NCI-H524 (cell line): ENCODE measurements at regions not wholly inside any gene's neighbourhood (a gene's known extent, or its start where the extent isn't known, plus 50 kb on each side); places are given as distances from the start of the nearest gene placed in this dataset.
"Not testable (repeated sequence)": the region's sequence is repeated elsewhere in the genome, so short reads cannot be mapped to it uniquely, and the experiment has no call there.

Source experiments
- DNase-seq, 2 experiments: peaks; one replicate each; lab custom pipeline; 2025; lab: John Stamatoyannopoulos, UW

- no peak for DNase-seq
Observed at GRCh38 chr20:53891306-53891894, 179.0 kb downstream of the BCAS1 start.

DNA sequence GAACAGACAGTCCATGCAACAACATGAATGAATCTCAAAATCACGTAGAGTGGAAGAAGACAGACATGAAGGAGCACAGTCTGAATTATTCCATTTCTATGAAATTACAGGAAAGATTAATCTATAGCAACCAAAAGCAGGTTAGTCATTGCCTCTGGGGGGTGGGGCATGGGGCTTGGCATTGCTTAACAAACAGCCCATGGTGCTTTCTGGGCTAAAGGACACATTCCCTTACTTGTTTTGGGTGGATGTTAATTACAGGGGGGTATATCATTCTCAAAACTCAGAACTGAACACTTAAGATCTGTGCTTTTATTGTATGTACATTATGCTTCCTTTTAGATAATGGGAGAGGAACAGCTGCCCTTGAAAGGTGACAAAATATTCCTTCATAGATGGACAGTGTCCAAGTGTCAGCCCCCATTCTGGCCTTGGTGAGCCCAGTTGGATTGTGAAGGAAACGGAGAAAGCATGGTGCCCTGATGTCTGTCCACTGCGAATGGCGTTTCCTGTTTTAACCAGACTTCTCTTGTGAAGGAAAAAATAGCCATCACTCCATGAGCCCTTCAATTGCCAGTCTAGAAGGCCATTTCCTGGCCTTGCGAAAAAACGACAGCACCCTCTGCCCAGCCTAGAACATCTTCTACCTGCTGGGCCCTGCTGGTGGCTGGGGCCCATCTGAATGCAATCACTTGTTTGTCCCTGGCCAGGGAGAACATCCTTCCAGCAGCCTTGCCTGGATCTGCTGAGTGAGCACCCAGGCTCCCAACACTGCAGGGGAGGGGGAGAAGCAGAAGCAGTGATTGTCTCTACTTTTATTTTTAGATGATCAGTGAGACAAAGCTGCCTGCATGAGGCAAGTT lies 179.7 kb downstream of the BCAS1 start:
- DNase-seq, result no peak

DNA sequence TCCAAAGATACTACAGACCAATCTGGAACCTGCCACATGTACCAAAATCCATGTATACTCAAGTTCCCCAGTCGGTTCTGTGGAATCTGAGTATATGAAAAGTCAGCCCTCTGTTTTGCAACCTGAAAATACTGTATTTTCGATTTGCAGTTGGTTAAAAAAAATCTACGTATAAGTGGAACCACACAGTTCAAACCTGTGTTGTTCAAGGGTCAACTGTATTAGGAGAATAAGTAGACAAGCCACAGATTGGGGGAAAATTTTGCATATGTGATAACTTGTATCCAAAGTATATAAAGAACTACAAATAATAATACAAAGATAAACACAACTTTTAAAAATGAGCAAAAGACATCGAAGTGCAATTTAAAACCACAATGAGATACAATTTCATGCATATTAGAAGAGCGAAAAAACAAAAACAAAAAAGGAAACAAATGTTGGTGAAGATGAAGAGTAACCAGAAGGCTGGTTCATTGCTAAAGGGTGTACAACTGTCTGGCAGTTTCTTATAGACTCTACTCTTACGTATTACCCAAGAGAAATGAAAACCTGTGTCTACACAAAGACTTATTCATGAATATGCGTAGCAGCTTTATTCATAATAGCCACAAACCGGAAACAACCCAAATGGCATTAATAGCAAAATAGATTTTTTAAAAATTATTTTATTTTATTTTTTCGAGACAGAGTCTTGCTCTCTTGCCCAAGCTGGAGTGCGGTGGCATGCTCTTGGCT lies 180.8 kb downstream of the BCAS1 start:
- DNase-seq, result no peak

GRCh38 chr20:53888951-53889350 lies 181.4 kb downstream of the BCAS1 start:
- no peak for DNase-seq

DNA sequence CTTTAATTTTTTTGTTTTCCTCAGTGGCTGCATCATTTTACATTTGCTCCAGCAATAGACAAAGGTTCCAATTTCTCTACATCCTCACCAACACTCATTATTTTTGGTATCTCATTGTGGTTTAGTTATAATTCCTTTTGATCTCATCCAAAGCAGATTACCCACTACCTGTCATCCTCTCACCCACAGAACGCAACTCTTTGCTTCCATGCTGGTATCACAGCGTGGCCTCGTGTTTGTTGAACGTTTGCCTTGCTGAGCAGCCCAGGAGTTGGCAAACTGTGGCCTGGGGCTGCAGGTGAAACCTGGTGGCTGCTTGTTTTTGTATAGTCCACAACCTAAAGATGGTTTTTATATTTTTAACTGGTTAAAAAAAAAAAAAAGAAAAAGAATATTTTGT lies 181.9 kb downstream of the BCAS1 start:
- DNase-seq, result no peak

DNA sequence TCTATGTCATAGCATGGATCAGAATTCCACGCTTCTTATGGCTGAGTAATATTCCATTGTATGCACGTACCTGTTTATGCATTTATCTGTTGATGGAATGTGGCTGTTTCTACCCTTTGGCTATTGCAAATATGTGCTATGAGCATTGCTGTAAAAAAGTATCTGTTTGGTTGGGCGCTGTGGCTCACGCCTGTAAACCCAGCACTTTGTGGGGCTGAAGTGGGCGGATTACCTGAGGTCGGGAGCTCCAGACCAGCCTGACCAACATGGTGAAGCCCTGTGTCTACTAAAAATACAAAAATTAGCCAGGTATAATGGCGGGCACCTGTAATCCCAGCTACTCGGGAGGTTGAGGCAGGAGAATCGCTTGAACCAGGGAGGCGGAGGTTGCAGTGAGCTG lies 182.4 kb downstream of the BCAS1 start:
- DNase-seq, result no peak

DNA sequence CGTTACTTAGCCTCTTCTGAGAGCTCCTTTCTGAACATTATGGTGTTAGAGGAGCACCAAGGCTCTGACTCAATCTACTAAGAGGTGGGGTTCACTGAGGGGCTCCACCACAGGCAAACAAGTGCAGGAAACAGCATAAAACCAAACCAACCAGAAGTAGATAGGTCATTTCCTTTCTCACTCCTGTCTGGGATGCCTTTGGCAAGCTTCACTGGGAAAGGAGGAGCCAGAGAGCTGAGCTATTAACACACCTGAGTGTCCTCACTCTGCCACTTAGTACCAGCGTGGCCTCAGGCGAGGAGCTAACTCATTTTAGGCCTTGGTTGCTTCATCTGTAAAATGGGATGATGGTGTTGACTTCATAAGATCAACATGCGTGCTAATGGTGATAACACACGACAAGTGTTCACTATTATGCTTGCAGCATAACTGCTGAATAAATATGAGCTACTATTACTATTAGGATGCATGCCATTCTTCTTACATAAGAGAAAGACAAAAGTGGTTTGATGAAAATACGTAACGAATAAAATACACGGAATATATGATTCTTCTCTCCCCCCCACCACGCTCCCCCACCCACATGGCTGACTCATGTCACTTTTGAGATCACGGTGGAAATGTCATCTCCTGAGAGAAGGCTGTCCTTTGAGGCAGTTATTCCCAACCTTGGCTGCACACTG lies 185.4 kb downstream of the BCAS1 start:
- DNase-seq, result no peak

DNA sequence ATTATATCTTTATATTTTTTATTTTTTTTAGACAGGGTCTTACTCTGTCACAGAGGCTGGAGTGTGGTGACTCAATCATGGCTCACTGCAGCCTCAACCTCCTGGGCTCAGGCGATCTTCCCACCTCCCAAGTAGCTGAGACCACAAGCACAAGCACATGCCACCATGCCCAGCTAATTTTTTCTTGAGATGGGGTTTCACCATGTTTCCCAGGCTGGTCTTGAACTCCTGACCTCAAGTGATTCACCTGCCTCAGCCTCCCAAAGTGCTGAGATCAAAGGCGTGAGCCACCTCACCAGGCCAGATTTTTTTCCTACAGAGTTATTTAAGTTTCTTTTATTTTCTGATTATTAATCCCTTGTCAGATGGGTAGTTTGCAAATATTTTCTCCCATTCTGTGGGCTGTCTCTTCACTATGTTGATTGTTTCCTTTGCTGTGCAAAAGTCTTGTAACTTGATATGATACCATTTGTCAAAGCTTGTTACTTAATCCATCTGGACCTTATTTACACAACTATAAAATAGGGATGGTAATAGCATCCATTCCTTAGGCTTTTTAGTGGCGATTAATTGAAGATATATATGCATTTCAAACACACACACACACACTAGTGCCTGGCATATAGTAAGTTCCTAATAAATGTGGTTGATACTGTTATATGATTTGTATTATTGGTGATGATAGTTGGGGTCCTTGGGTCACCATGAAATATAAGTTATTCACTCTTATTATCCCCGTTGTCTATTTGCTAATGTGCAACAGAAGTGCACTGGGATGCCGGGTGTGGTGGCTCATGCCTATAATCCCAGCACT lies 187.1 kb downstream of the BCAS1 start:
- DNase-seq, result peak in 1 of 2 experiments; percentile 45

GRCh38 chr20:53882438-53882986 lies 187.9 kb downstream of the BCAS1 start:
- not testable (repeated sequence) for DNase-seq

DNA sequence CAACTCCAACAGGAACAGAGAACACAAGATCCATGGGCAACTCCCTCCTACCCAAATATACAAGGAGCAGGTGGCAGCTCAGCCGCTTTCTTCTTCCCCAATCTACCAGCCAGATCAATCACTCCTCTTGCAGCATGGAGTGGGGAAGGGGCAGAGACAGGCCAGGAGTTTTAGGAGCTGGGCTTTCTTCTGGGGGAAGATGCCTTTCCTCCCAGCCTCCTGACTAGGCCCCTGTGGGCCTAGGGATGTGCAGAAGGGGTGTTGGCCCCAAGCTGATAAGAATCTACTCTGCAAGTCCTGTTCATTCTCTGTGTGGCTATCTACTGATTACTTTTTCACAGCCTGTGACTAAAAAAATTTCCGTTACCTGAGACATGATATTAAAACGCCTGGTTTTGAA lies 189.0 kb downstream of the BCAS1 start:
- no peak for DNase-seq

DNA sequence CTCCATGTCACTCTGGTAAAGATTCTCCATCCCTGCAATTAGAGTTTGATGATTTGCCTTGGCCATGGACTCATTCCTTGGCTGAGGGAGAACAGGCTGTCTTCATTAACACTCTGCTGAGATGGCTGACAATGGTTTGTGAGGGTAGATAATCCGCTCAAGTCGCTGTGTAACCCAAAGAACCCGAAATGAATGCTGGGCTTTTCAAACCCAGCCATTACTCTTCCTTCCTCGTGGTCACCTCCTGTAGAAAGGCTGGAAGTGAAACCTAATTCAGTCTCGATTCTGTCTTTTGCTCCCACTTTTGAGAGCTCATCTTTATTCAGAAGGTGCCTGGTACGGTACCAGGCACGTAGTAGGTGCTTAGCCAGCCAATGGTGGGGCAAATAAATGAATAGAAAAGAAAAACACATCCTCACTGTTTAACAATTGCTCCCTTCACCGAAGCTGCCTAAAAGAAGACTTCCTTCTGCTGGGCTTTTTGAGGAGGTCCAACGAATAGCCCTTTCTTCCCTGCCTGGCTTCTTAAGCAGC lies 190.2 kb downstream of the BCAS1 start:
- no peak for DNase-seq

- DNase-seq, result no peak
Observed at GRCh38 chr20:53879048-53879684, 191.2 kb downstream of the BCAS1 start.

DNA sequence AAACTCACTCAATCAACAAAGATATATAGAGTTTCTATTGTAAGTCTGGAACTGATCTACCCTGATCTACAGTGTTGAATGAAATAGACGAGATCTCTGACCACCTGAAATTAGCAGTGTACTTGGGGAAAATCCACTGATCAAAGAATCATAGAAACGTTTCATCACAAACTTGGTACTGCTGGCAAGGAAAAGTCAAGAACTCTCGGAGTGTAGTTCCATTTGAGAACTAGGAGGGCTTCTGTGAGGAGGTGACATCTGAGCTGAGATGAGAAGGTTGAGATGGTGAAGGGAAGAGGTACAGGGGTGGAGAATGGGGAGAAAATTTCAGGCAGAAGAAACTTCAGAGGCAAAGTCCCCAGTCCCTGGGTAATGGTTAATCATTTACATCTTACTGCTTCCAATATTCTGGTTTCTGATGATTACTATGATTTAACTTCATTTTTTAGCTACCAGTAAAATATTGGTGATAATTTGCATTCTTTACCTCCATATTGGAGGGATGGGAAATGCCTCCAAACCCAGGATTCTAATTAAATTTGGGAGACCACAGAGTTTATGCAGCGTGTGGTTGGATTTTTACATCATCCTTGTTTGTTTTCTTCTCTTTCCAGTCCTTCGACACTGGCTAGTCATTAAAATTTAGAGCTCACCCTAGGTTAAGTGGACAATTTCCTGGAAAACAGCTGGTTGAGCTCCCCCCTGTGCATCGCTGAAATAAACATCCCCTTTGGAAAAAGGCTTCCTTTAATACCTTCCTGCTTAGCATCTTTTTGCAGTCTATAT lies 191.9 kb downstream of the BCAS1 start:
- DNase-seq, result no peak

GRCh38 chr20:53876956-53877355 lies 193.4 kb downstream of the BCAS1 start:
- DNase-seq, result no peak

DNA sequence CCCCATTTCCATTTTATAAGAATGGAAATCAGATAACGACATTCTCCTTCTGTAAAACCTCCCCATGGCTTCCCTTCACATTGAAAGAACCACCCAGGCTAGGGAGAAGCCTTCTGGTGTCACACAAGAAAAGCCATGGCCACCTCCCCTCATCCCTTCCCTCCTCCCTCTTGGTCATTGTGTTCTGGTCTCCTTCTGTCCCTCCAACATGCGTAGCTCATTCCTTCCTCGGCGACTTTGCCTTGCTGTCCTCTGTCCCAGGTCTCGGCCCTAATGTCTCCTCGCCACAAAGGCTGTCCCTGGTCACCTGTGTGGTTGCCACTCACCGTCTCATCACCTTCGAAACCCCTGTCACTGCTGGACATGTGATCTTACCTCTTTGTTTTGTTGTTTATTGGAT lies 193.9 kb downstream of the BCAS1 start:
- no peak for DNase-seq

DNA sequence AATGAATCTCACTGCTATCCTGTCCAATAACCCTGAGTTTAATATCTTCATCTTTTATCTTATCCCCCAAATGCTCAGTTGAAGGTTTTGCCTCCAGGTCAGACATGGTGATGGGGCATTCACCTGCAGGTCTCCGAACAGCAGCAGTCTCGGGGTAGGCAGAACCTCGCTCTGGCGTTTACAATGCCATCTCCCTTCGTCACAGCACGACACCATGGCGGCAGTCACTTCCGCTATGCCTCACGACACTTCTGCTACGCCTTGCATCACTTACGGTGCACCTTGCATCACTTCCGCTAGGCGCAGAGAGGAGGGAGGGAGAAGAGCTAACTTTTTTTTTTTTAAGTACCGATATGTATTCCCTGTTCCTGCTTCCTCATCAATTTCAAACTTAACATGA lies 194.9 kb downstream of the BCAS1 start:
- no peak for DNase-seq

GRCh38 chr20:53874706-53875105 lies 195.7 kb downstream of the BCAS1 start:
- no peak for DNase-seq

DNA sequence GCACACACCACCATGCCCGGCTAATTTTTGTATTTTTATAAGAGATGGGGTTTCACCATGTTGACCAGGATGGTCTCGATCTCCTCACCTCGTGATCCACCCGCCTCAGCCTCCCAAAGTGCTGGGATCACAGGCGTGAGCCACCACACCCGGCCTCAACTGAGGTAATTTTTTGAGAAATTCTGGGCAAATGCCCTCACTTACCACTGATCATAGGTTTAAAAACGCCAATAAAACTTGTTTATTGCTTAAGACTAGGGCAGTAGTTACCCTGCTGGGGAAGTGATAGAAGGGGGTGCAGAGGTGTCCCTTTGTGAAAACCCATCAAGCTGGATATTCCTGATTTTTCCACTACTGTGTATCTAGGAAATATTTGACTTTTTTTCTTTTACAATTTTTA lies 196.3 kb downstream of the BCAS1 start:
- DNase-seq, result no peak

- DNase-seq, result no peak
Observed at GRCh38 chr20:53873230-53873604, 197.2 kb downstream of the BCAS1 start.
